ENCODE measurements at regions not wholly inside any gene's neighbourhood (a gene's known extent, or its start where the extent isn't known, plus 50 kb on each side); places are given as distances from the start of the nearest gene placed in this dataset.

DNA sequence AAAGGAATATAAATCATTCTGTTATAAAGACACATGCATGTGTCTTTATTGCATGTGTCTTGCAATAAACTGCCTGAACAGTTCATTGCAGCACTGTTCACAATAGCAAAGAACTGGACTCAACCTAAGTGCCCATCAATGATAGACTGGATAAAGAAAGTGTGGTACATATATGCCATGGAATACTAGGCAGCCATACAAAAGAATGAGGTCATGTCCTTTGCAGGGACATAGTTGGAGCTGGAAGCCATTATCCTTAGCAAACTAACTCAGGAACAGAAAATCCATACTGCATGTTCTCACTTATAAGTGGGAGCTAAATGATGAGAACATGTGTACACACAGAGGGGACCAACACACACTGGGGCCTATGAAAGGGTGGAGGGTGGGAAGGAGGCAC, 63.7 kb upstream of the CHD1 start:
- no peak for TF ChIP-seq SUZ12 (IDR thresholded peaks at IDR 0.05; ENCODE audit: extremely low read depth, insufficient read depth, insufficient read length)
- TF ChIP-seq ZNF274 (IDR thresholded peaks at IDR 0.05; ENCODE audit: low read depth, low read length) = no peak
- TF ChIP-seq YY1 (IDR thresholded peaks at IDR 0.05; ENCODE audit: insufficient read depth, insufficient read length) = no peak
- DNase-seq (ENCODE audit: low read depth, low spot score) = no peak
- Histone ChIP-seq H3K36me3 (ENCODE audit: insufficient read depth, insufficient read length, low read length) (no peaks in the 10 kb centered on the region), H3K9me3 (ENCODE audit: insufficient read depth, low read length) (no peaks in the 10 kb centered on the region), H3K4me3 (ENCODE audit: insufficient read length, low read depth) (no peak overlapping the region), H3K4me1 (ENCODE audit: insufficient read depth, insufficient read length) (no peaks in the 10 kb centered on the region), H3K27me3 (ENCODE audit: insufficient read depth, insufficient read length) (no peaks in the 10 kb centered on the region), H3K9ac (ENCODE audit: insufficient read length, low read depth) (no peak overlapping the region)

GRCh38 chr5:98989727-98990126, 60.9 kb upstream of the CHD1 start:
- DNase-seq (ENCODE audit: low read depth, low spot score) = no peak
- Histone ChIP-seq H3K4me3 (ENCODE audit: insufficient read length, low read depth) (no peak overlapping the region), H3K9ac (ENCODE audit: insufficient read length, low read depth) (no peak overlapping the region), H3K4me1 (ENCODE audit: insufficient read depth, insufficient read length) (no peaks in the 10 kb centered on the region), H3K36me3 (ENCODE audit: insufficient read depth, insufficient read length, low read length) (no peaks in the 10 kb centered on the region), H3K9me3 (ENCODE audit: insufficient read depth, low read length) (no peaks in the 10 kb centered on the region), H3K27me3 (ENCODE audit: insufficient read depth, insufficient read length) (no peaks in the 10 kb centered on the region)
- TF ChIP-seq ZNF274 (IDR thresholded peaks at IDR 0.05; ENCODE audit: low read depth, low read length) = no peak
- TF ChIP-seq YY1 (IDR thresholded peaks at IDR 0.05; ENCODE audit: insufficient read depth, insufficient read length) = no peak
- TF ChIP-seq SUZ12 (IDR thresholded peaks at IDR 0.05; ENCODE audit: extremely low read depth, insufficient read depth, insufficient read length) = no peak

DNA sequence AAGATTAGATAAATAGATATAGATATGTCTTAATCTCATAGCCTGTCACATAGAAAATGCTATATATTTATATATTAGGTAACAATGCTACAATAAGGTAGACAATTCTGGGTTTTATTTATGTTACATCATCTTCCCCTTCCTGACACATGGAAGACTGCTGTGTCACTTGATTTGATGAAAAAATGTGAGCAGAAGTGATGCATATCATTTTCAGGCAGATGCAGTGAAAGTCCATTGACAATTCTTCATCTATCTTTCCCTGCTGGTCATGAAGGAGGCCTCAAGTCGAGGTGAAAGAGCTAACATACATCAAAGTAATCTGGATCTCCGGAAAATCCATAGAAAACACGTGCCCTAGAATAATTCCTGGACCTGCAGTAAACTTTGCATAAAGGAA, 57.8 kb upstream of the CHD1 start:
- H3K9me3 ChIP-seq (ENCODE audit: insufficient read depth, low read length) = no peaks in the 10 kb centered on the region
- H3K9ac ChIP-seq (ENCODE audit: insufficient read length, low read depth) = no peak overlapping the region
- no peak overlapping the region for H3K4me3 ChIP-seq (ENCODE audit: insufficient read length, low read depth)
- DNase-seq (ENCODE audit: low read depth, low spot score) = no peak
- no peaks in the 10 kb centered on the region for H3K4me1 ChIP-seq (ENCODE audit: insufficient read depth, insufficient read length)
- no peaks in the 10 kb centered on the region for H3K27me3 ChIP-seq (ENCODE audit: insufficient read depth, insufficient read length)
- H3K36me3 ChIP-seq (ENCODE audit: insufficient read depth, insufficient read length, low read length) = no peaks in the 10 kb centered on the region
- no peak for TF ChIP-seq ZNF274 (IDR thresholded peaks at IDR 0.05; ENCODE audit: low read depth, low read length)

GRCh38 chr5:98982880-98983279, 54.1 kb upstream of the CHD1 start:
- H3K9ac ChIP-seq (ENCODE audit: insufficient read length, low read depth) = no peak overlapping the region
- no peak overlapping the region for H3K4me3 ChIP-seq (ENCODE audit: insufficient read length, low read depth)
- H3K4me1 ChIP-seq (ENCODE audit: insufficient read depth, insufficient read length) = no peaks in the 10 kb centered on the region
- TF ChIP-seq SUZ12 (IDR thresholded peaks at IDR 0.05; ENCODE audit: extremely low read depth, insufficient read depth, insufficient read length) (no peak), ZNF274 (IDR thresholded peaks at IDR 0.05; ENCODE audit: low read depth, low read length) (no peak)
- no peaks in the 10 kb centered on the region for H3K27me3 ChIP-seq (ENCODE audit: insufficient read depth, insufficient read length)
- no peaks in the 10 kb centered on the region for H3K9me3 ChIP-seq (ENCODE audit: insufficient read depth, low read length)
- no peak for DNase-seq (ENCODE audit: low read depth, low spot score)
- H3K36me3 ChIP-seq (ENCODE audit: insufficient read depth, insufficient read length, low read length) = no peaks in the 10 kb centered on the region
